ENCODE measurements at regions not wholly inside any gene's neighbourhood (a gene's known extent, or its start where the extent isn't known, plus 50 kb on each side); places are given as distances from the start of the nearest gene placed in this dataset.

- Histone ChIP-seq H3K9me3 (no peaks in the 10 kb centered on the region), H3K27me3 (no peaks in the 10 kb centered on the region), H3K4me1 (no peaks in the 10 kb centered on the region), H3K4me3 (no peak overlapping the region), H3K36me3 (no peaks in the 10 kb centered on the region), H3K27ac (no peak overlapping the region)
- 71 to 83% methylated on average over 5 of the region's 5 CpGs for WGBS, 2 donors
- TF ChIP-seq EP300 (IDR thresholded peaks at IDR 0.05) (no peak), CTCF (IDR thresholded peaks at IDR 0.05) (no peak), POLR2A (IDR thresholded peaks at IDR 0.05) (no peak)
- DNase-seq (ENCODE audit: low spot score in 2 of 2): no peak
Measured at GRCh38 chr13:30103161-30103840, 204.1 kb downstream of the KATNAL1 start.

- H3K27me3 ChIP-seq: no peaks in the 10 kb centered on the region
- H3K4me1 ChIP-seq: no peaks in the 10 kb centered on the region
- TF ChIP-seq POLR2A (IDR thresholded peaks at IDR 0.05) (no peak), CTCF (IDR thresholded peaks at IDR 0.05) (no peak), EP300 (IDR thresholded peaks at IDR 0.05) (no peak)
- no peak for DNase-seq (ENCODE audit: low spot score in 2 of 2)
- no peak overlapping the region for H3K27ac ChIP-seq
- H3K4me3 ChIP-seq: no peak overlapping the region
- no peaks in the 10 kb centered on the region for H3K36me3 ChIP-seq
- no peaks in the 10 kb centered on the region for H3K9me3 ChIP-seq
- 85 to 93% methylated on average over 4 of the region's 4 CpGs for WGBS, 2 donors
Measured at GRCh38 chr13:30100226-30100625, 207.1 kb downstream of the KATNAL1 start.

GRCh38 chr13:30097701-30098100, 209.7 kb downstream of the KATNAL1 start:
- no peaks in the 10 kb centered on the region for H3K4me1 ChIP-seq
- no peak for DNase-seq (ENCODE audit: low spot score in 2 of 2)
- 82 to 92% methylated on average over 5 of the region's 5 CpGs for WGBS, 2 donors
- no peaks in the 10 kb centered on the region for H3K27me3 ChIP-seq
- no peaks in the 10 kb centered on the region for H3K36me3 ChIP-seq
- no peak overlapping the region for H3K4me3 ChIP-seq
- no peaks in the 10 kb centered on the region for H3K9me3 ChIP-seq
- H3K27ac ChIP-seq: no peak overlapping the region
- no peak for TF ChIP-seq POLR2A (IDR thresholded peaks at IDR 0.05)
- TF ChIP-seq CTCF (IDR thresholded peaks at IDR 0.05): no peak
- TF ChIP-seq EP300 (IDR thresholded peaks at IDR 0.05): no peak

- no peak for DNase-seq (ENCODE audit: low spot score in 2 of 2)
- TF ChIP-seq POLR2A (IDR thresholded peaks at IDR 0.05) (no peak), CTCF (IDR thresholded peaks at IDR 0.05) (no peak), EP300 (IDR thresholded peaks at IDR 0.05) (no peak)
- H3K27ac ChIP-seq: no peak overlapping the region
- no peaks in the 10 kb centered on the region for H3K36me3 ChIP-seq
- H3K4me3 ChIP-seq: no peak overlapping the region
- no peaks in the 10 kb centered on the region for H3K4me1 ChIP-seq
- 93 to 95% methylated on average over 5 of the region's 5 CpGs for WGBS, 2 donors
- H3K27me3 ChIP-seq: no peaks in the 10 kb centered on the region
- no peaks in the 10 kb centered on the region for H3K9me3 ChIP-seq
Measured at GRCh38 chr13:30097089-30097488, 210.3 kb downstream of the KATNAL1 start.

GRCh38 chr13:30094015-30094414, 213.3 kb downstream of the KATNAL1 start:
- no peak for DNase-seq (ENCODE audit: low spot score in 2 of 2)
- H3K4me1 ChIP-seq: no peaks in the 10 kb centered on the region
- TF ChIP-seq POLR2A (IDR thresholded peaks at IDR 0.05): no peak
- no peak for TF ChIP-seq CTCF (IDR thresholded peaks at IDR 0.05)
- TF ChIP-seq EP300 (IDR thresholded peaks at IDR 0.05): no peak
- H3K36me3 ChIP-seq: no peaks in the 10 kb centered on the region
- WGBS, 2 donors: 92% methylated on average over 5 of the region's 5 CpGs
- H3K9me3 ChIP-seq: no peaks in the 10 kb centered on the region
- H3K27ac ChIP-seq: no peak overlapping the region
- no peaks in the 10 kb centered on the region for H3K27me3 ChIP-seq
- no peak overlapping the region for H3K4me3 ChIP-seq

All from tibial nerve (tissue), 4 donors.